Daoy (cell line): ENCODE measurements at regions not wholly inside any gene's neighbourhood (a gene's known extent, or its start where the extent isn't known, plus 50 kb on each side); places are given as distances from the start of the nearest gene placed in this dataset.
"Not testable (repeated sequence)": the region's sequence is repeated elsewhere in the genome, so short reads cannot be mapped to it uniquely, and the experiment has no call there.

Experiments
- DNase-seq: peaks from one replicate; pipeline ENCODE4 v3.0.0-alpha.2; 2015; ENCODE audit warnings: low read depth

- no peak for DNase-seq
These were observed 52.8 kb upstream of the IKZF1 start for GRCh38 chr7:50251765-50252164.

GRCh38 chr7:50246551-50246950 is 58.0 kb upstream of the IKZF1 start:
- DNase-seq, result no peak

- DNase-seq, result not testable (repeated sequence)
These were observed 62.4 kb upstream of the IKZF1 start for GRCh38 chr7:50242111-50242510.

DNA sequence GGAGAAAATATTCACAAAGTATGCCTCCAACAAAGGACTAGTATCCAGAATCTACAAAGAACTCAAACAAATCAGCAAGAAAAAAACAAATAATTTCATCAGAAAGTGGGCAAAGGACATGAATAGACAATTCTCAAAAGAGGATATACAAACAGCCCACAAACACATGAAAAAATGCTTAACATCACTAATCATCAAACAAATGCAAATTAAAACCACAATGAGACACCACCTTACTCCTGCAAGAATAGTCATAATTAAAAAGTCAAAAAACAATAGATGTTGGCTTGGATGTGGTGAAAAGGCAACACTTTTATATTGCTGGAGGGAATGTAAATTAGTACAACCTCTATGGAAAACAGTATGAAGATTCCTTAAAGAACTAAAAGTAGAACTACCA is 63.8 kb upstream of the IKZF1 start:
- DNase-seq, result not testable (repeated sequence)

DNA sequence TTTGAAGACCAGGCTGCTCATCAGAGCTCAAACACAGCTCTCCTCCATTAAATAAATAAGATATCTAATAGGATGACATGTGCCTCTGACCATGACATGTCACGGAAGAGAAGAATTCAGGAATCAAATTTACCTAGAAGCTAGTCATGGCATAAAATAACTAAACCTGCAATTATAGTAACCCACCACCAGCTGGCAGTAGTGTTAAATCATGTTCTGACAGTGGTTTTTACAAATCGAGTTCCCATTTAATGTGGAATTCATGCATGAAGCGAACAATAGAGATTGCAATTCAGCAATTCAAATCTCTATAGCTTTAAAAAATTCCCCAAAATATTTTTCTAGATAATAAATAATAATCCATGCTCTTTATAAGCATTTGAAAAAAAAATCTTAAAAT is 74.6 kb upstream of the IKZF1 start:
- DNase-seq, result no peak

DNA sequence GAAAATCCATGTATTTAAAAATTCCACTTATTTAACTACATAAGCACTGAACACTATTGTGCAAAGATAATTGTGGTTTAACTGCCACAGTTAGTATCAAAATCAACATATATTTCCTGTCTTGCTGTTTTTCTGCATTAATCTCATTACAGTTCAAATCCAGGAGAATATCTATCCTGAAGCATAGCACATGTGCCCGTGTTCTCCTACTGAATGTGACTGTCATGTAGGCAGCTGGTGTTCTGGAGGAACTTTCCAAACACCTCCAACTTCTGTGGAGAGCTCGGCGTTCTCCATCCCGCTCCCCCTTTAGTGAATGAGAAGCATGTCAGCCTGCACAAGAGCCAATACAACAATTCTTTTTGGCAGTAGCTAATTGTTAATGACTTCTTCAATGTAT is 76.4 kb upstream of the IKZF1 start:
- DNase-seq, result no peak

GRCh38 chr7:50227726-50228125 is 76.8 kb upstream of the IKZF1 start:
- no peak for DNase-seq

DNA sequence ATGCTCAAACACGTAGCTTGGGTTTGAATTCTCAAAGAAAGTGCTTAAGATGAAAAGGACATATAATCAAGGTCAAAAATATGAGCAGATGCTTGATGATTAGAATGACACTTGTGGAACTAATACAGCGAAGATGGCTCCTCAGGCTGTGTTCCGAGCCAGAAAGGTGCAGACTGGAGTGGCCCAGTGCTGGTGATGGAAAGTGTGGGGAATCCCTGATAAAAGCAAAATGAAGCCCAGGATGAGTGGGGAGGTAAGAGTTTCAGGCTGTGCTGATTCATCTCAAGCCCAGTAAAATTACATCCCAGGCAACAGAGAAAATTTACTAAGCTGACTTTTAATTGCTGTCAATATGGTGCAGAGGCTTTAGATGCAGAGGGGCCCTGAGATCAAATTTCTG is 77.8 kb upstream of the IKZF1 start:
- no peak for DNase-seq

- no peak for DNase-seq
These were observed 78.4 kb upstream of the IKZF1 start for GRCh38 chr7:50226145-50226544.

GRCh38 chr7:50221433-50221832 is 83.1 kb upstream of the IKZF1 start:
- DNase-seq, result no peak

DNA sequence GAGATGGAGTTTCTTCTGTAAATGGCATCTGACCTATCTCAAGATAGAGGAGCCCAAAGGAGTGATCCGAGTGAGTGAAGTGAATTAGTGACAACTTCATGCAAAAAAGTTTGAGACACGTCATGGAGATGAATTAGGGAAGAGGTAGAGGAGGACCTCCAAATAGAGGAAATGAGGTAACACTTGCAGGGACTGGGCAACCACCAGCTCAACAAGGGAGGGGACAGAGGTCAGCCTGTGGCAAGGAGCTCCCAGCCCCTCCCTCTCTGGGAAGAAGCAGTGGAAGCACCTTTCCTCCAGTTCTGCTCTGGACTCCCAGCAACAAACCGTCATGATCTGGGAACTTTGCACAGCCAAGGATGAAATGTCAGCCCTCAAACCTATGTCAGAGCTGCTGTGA is 83.5 kb upstream of the IKZF1 start:
- no peak for DNase-seq

DNA sequence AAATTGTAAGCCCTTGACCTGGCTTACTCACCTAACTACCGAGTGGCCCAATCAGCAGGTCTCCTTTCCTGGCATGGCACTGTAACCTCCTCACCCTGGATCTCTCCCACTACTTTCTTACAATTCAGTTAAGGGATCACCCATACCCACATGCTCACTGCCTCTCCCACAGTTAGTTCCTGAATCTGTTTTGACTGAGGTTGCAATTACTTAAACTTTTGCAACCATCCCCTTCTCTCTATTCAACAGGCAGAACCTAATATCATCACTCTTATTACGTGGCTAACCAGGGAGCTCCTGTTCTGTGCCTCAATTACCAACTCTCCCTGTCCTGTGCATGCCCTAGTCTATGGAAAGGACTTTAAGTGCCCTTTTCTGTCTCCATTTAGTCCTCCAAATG is 84.2 kb upstream of the IKZF1 start:
- DNase-seq, result no peak

- DNase-seq, result no peak
These were observed 86.7 kb upstream of the IKZF1 start for GRCh38 chr7:50217821-50218281.

DNA sequence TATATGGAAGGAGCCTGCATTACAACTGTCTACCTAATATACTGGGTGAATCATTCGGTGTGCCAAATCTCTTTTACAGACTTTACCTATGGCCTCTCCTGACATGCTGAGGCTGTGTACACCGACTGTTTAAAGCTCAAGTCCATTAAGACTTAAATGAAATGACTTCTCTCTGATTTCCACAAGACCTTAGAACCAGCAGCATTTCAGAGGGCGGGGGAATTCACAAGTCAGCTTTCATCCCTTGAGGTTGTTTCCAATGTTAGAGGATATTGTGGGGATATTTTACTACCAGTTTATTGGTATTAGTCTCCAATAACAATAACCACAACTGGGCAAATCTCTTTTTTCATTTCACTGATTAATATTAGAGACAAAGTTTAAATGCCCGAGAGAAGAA is 87.1 kb upstream of the IKZF1 start:
- DNase-seq, result no peak

- DNase-seq, result no peak
These were observed 87.9 kb upstream of the IKZF1 start for GRCh38 chr7:50216626-50217025.

GRCh38 chr7:50214771-50215170 is 89.7 kb upstream of the IKZF1 start:
- no peak for DNase-seq

- DNase-seq, result no peak
These were observed 90.3 kb upstream of the IKZF1 start for GRCh38 chr7:50214126-50214670.

DNA sequence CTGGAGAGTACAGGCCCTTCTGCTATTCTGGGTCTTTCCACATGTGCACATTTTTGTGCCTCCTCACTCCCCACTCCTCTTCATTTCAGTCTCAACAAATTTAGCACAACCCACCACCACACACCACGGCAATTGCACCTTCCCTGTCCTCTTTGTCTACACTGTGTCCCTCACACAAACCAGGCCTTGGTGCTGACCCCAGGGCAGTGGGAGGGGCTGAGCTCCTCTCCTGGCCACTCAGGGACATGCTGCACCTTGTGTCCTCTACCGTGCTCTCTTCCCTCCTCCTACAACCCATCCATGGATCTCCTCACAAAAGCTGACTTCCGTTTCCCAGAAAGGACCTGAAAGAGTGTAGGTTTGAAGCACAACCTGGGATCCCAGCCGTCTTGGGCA is 90.9 kb upstream of the IKZF1 start:
- no peak for DNase-seq

GRCh38 chr7:50212666-50213621 is 91.6 kb upstream of the IKZF1 start:
- DNase-seq, result no peak

- DNase-seq, result no peak
These were observed 92.5 kb upstream of the IKZF1 start for GRCh38 chr7:50212016-50212325.

GRCh38 chr7:50211130-50212015 is 93.1 kb upstream of the IKZF1 start:
- no peak for DNase-seq

DNA sequence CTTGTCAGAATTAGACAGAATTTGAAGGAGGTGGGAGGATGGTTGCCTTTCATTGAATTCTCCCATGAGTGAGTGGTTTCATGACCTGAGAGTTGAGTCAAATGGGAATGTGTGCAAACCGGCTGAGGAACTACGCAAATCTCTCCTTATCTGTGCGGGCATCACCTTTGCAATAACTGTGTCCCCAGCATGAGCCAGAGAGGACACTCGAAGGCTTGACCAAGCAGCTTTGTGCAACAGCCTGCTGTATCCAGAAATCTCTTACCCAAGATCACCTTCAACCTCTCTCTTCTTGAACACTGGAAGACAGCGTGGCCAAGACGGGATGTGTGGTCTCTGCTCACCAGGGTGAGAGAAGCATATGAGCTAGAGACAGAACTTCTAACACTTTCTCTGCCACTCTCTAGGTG is 93.8 kb upstream of the IKZF1 start:
- DNase-seq, result no peak
